HS-5 (cell line): ENCODE measurements at regions not wholly inside any gene's neighbourhood (a gene's known extent, or its start where the extent isn't known, plus 50 kb on each side); places are given as distances from the start of the nearest gene placed in this dataset.

ENCODE experiments used
- DNase-seq: peaks from one replicate; pipeline ENCODE4 v3.0.0-alpha.2; 2012; ENCODE audit warnings: low read depth

- DNase-seq: no peak
Measured at GRCh38 chr7:106196460-106197021, 84.4 kb upstream of the SYPL1 start.

- DNase-seq: no peak
Measured at GRCh38 chr7:106193661-106194060, 81.5 kb upstream of the SYPL1 start.

GRCh38 chr7:106190589-106191330 lies 78.6 kb upstream of the SYPL1 start:
- no peak for DNase-seq

GRCh38 chr7:106187613-106188350 lies 75.7 kb upstream of the SYPL1 start:
- no peak for DNase-seq

GRCh38 chr7:106185719-106186118 lies 73.6 kb upstream of the SYPL1 start:
- DNase-seq: no peak

- DNase-seq: no peak
Measured at GRCh38 chr7:106183952-106184351, 71.8 kb upstream of the SYPL1 start.

GRCh38 chr7:106182904-106183303 lies 70.8 kb upstream of the SYPL1 start:
- no peak for DNase-seq

GRCh38 chr7:106181658-106182265 lies 69.7 kb upstream of the SYPL1 start:
- no peak for DNase-seq

GRCh38 chr7:106180721-106181120 lies 68.6 kb upstream of the SYPL1 start:
- DNase-seq: no peak

- DNase-seq: no peak
Measured at GRCh38 chr7:106179256-106179655, 67.1 kb upstream of the SYPL1 start.

GRCh38 chr7:106178593-106179134 lies 66.6 kb upstream of the SYPL1 start:
- DNase-seq: peak; percentile 8

- no peak for DNase-seq
Measured at GRCh38 chr7:106177738-106178592, 65.9 kb upstream of the SYPL1 start.

- no peak for DNase-seq
Measured at GRCh38 chr7:106177300-106177690, 65.2 kb upstream of the SYPL1 start.

- no peak for DNase-seq
Measured at GRCh38 chr7:106176414-106177299, 64.5 kb upstream of the SYPL1 start.

- no peak for DNase-seq
Measured at GRCh38 chr7:106175507-106175906, 63.4 kb upstream of the SYPL1 start.

GRCh38 chr7:106170651-106171050 lies 58.5 kb upstream of the SYPL1 start:
- DNase-seq: no peak

GRCh38 chr7:106169821-106170610 lies 57.9 kb upstream of the SYPL1 start:
- no peak for DNase-seq

GRCh38 chr7:106167439-106168136 lies 55.5 kb upstream of the SYPL1 start:
- no peak for DNase-seq
